ENCODE measurements at regions not wholly inside any gene's neighbourhood (a gene's known extent, or its start where the extent isn't known, plus 50 kb on each side); places are given as distances from the start of the nearest gene placed in this dataset.

GRCh38 chr4:129355516-129355915 lies 259.6 kb downstream of the C4orf33 start (continued):
- TF ChIP-seq E4F1 (IDR thresholded peaks at IDR 0.05; ENCODE audit: borderline replicate concordance, partially characterized antibody) (no peak), E2F8 (IDR thresholded peaks at IDR 0.05; ENCODE audit: low read depth, partially characterized antibody) (no peak), NBN (IDR thresholded peaks at IDR 0.05) (no peak)

GRCh38 chr4:129358571-129358970 lies 262.6 kb downstream of the C4orf33 start:
- no peaks in the 10 kb centered on the region for H3K36me3 ChIP-seq (ENCODE audit: control insufficient read depth in 2 of 2, insufficient read depth in 2 of 2, low read length in 1 of 2)

More at GRCh38 chr4:129358571-129358970, 262.6 kb downstream of the C4orf33 start:
- no peak overlapping the region for H3K4me2 ChIP-seq (ENCODE audit: control insufficient read depth, insufficient read depth)
- no peaks in the 10 kb centered on the region for H3K79me2 ChIP-seq (ENCODE audit: control insufficient read depth, insufficient read depth, low read length)
- ChIA-PET RAD21 (ENCODE audit: unreplicated experiment) (interaction anchor here (1.0 kb wide), 1 partner anchor 283 kb away, joined by 4 read pairs; no protein-coding TSS in a partner anchor), CTCF (interaction anchor here (9.1 kb wide), 1 partner anchor 282 kb away, joined by 145 read pairs; no protein-coding TSS in a partner anchor), SMC1A (ENCODE audit: uncharacterized antibody, unreplicated experiment) (no interaction called here), POLR2A (no interaction called here)
- H3K9me3 ChIP-seq (replicated peaks; ENCODE audit: control insufficient read depth, insufficient read depth, low read length), result no peaks in the 10 kb centered on the region
- ATAC-seq, result no peak
- no peaks in the 10 kb centered on the region for H3K4me1 ChIP-seq (ENCODE audit: control insufficient read depth, insufficient read depth, low read length)
- in situ Hi-C loops (cut with MboI), result no loop called here
- H3K27me3 ChIP-seq (replicated peaks in 1 of 2; ENCODE audit: control insufficient read depth in 2 of 2, insufficient read depth in 2 of 2, low read length in 1 of 2), result no peaks in the 10 kb centered on the region
- intact Hi-C loops (cut with micrococcal nuclease; ENCODE audit: unreplicated experiment), result loop anchor here (10.0 kb wide), 1 partner anchor 1164 kb away; no protein-coding TSS in a partner anchor
- H3K27ac ChIP-seq (ENCODE audit: control insufficient read depth, insufficient read depth), result no peak overlapping the region
- no peak overlapping the region for H3K4me3 ChIP-seq
- no peak overlapping the region for H2AFZ ChIP-seq (ENCODE audit: control insufficient read depth, low read depth, low read length)
- H4K20me1 ChIP-seq (ENCODE audit: control insufficient read depth, insufficient read depth), result no peaks in the 10 kb centered on the region
- BruUV-seq (replicated peaks), result no TSS peak
- H3K9ac ChIP-seq (ENCODE audit: control insufficient read depth, insufficient read depth, low read length), result no peak overlapping the region
- TF ChIP-seq SIX5 (IDR thresholded peaks at IDR 0.05; ENCODE audit: low read depth, low read length, severe bottlenecking) (no peak), TCF12 (IDR thresholded peaks at IDR 0.05; ENCODE audit: low read depth, low read length) (no peak), MYC (IDR thresholded peaks at IDR 0.05; ENCODE audit: insufficient read depth, insufficient read length, insufficient replicate concordance, low read length, severe bottlenecking) (no peak), USF1 (IDR thresholded peaks at IDR 0.05; ENCODE audit: borderline replicate concordance, extremely low read length, insufficient read depth, low read depth, low read length) (no peak), ZBTB40 (IDR thresholded peaks at IDR 0.05; ENCODE audit: borderline replicate concordance) (no peak), JUND (IDR thresholded peaks at IDR 0.05; ENCODE audit: low read depth, low read length) (no peak), CHD1 (IDR thresholded peaks at IDR 0.05; ENCODE audit: low read depth, low read length) (no peak)
- DNase-seq (ENCODE audit: low read depth, low spot score), result no peak
- FAIRE-seq, result no peak

All from GM12878 (cell line).